HG03045 (cell line): ENCODE measurements at regions not wholly inside any gene's neighbourhood (a gene's known extent, or its start where the extent isn't known, plus 50 kb on each side); places are given as distances from the start of the nearest gene placed in this dataset.
"Not testable (repeated sequence)": the region's sequence is repeated elsewhere in the genome, so short reads cannot be mapped to it uniquely, and the experiment has no call there.

Source experiments
- ATAC-seq: cut with Tn5 transposase; IDR thresholded peaks from one replicate; pipeline ENCODE4 v1.9.1; 2021; ENCODE audit warnings: mild to moderate bottlenecking, moderate library complexity; ENCODE audit not compliant: unreplicated experiment

DNA sequence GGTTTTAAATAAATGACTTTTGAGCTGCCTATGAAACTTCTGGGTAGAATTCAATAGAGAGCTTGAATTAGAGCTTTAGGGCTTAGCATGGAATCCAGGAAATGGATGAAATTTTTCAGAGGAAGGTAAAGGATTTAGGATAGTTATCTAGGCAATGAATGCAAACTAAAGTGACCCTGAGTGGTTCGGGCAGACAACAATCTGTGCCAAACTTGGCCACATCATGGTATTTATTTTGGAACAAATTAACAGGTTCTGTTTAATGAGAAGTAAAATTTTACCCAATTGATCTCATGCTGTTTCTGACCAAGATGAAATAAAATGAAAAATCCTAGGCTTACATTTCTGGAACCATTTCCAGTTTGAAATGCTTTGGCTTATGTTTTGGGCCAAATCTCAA is 934.4 kb downstream of the MAT2B start:
- ATAC-seq: no peak

DNA sequence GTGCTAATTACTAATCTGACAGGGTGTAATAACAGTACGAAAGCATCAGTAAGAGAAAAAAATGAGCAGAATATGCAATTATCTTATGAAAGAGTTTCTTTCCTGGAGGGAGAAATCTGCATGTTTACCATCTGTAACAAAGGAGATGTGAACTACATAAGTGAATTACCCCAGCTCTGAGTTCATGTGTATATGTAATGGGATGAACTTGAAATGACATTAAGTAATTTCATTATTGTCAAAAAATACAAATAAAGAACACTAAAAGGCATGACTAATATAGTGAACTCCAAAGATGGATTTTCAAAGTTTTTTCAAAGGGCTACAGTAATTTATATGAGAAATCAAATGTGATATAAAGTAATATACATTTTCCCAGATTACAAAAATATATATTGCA is 944.0 kb downstream of the MAT2B start:
- no peak for ATAC-seq

DNA sequence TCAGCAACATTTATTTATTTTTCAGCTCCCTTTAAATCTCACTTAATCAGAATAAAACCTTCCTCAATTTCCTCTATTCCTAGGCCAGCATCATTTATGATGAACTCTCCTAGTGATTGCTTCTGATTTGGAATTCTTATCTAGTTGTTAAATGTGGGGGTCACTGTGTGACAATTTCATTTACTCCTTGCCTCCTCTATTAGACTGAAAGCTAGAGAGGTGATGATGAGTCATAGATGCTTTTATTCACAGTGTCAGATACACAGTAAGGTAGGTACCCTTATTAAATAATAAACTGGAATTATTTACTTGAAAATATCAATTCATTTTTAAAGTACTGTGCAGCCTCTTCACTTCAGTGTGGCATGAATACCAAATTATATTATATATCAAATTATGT is 960.6 kb downstream of the MAT2B start:
- ATAC-seq: no peak

DNA sequence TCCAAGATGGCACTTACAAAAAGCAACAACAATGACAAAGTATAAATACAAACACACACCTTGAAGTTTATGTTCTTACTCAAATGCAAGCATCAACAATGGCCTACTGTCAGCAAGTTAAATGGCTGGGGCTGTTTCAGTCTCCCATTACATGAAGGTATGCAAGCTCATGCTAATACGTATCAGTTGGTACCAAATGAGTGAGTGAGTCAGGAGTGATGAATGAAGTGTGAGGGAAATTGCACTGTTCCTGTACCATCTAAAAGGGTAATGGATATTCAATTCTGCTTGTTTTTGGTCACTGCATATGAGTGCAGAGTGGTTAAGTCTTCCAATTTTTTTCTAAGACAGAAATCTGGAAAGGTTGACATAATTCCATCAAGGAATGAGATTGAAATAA is 964.9 kb downstream of the MAT2B start:
- no peak for ATAC-seq

DNA sequence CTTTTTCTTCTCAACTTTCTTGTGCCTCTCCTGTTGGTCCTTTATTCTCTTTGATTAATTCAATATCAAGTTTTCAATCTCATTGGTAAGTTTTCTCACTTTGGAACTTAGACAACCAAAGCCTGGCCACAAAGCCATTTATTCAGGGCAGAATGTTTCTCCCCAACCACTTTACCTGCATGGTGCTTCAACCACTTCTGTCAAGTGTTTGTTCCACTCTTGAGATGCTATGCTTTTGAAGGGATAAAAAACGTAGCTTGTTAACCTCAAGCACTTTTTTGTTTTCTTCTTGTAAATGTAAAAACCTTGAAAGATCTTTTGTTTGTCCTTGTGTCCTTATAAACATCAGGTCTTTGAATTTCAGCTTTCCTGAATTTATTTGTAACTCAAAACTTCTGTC is 966.7 kb downstream of the MAT2B start:
- no peak for ATAC-seq

DNA sequence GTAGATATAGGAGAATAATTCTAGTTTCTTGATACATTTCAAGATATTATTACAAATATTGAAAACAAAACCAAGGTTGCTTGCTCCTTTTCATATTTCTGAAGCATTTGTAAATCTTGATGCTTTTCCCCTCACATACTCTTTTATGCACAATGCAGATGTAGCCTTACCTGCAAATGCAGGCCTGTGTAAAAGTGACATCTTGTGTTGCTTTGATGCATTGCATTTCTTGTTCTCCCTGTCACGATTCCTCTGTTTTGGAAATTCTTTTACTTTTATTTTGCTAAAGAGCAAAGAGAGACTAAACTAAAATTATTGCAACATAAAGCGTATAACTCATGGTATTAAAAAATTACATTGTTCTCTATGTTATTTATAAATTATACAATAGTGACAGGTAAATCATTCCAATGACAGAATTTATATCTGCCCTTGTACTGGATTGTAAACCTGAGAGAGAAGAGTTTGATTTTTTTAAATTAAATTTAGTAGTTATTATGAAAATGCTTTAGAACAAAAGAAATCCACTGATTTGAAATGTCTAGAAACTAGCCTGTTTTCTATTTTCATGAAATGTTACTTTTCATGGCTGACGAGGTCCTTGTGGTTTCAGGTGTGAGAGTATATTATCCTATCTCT is 970.0 kb downstream of the MAT2B start:
- ATAC-seq: no peak

DNA sequence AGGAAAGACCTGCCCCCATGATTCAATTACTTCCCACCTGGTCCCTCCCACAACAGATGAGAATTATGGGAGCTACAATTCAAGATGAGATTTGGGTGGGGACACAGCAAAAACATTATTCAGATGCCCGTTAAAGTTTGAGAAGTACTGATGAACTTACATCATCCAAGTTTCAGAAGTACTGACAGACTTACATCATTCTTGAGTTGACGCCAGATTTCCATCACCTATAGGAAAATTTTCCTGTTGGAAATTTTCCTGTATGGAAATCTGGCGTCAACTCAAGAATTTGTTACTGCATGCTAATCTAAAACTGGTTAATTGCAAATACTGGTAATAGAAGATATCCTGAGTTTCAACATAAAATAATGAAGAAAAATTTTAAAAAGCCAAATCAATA is 975.9 kb downstream of the MAT2B start:
- no peak for ATAC-seq

DNA sequence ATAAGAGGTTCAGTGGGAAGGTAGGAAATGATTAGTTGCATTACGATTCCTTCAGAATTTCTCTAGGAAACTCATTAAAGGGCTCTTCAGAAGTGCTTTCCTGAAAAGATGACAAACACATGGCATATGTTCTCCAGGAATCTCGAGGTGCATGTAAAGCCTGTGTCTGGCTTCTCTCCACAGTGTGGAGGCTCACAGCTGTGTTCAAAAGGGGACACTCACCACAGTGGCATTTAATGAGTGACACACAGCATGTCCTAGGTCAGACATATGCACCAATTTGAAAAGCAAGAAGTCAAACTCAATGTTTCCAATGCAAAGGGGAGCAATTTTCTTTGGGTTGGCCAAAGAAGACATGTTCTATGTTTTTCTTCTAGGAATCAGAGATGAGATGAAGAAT is 976.9 kb downstream of the MAT2B start:
- ATAC-seq: no peak

DNA sequence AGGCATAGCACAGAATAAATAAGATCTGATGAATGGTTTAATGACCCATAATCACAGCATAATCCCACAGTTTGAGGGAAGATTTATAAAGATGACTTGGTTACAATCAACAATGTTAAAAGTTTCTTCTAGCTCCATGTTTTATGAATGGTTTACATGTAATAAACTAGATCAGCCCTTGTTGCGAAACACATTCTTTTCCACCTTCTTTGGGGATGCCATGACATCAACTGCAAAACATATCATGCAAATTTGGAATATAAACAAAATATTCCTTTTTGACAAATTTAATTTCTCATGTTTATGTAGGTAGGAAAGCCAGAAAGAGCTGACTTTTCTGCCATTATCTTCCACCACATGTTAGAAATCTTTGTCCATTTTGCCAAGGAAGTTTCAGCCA is 979.5 kb downstream of the MAT2B start:
- no peak for ATAC-seq

DNA sequence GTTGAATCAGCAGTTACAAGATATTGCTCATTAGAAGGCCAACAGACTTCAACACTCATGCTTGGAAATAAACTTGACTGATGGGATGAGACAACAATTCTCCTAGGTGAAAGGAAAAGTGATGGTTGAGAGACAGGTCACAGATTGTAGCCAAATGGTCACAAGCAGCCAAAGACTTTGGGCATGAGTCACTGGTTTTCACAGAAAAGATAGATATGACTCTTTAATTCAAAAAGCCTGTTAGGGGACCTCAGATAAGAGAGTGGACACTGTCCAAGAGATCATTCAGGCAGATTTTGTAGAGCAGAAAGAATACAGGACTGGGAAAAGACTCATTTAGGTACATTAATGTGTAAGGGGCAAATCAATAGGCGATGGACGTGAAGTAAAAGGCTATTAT is 982.5 kb downstream of the MAT2B start:
- ATAC-seq: no peak

DNA sequence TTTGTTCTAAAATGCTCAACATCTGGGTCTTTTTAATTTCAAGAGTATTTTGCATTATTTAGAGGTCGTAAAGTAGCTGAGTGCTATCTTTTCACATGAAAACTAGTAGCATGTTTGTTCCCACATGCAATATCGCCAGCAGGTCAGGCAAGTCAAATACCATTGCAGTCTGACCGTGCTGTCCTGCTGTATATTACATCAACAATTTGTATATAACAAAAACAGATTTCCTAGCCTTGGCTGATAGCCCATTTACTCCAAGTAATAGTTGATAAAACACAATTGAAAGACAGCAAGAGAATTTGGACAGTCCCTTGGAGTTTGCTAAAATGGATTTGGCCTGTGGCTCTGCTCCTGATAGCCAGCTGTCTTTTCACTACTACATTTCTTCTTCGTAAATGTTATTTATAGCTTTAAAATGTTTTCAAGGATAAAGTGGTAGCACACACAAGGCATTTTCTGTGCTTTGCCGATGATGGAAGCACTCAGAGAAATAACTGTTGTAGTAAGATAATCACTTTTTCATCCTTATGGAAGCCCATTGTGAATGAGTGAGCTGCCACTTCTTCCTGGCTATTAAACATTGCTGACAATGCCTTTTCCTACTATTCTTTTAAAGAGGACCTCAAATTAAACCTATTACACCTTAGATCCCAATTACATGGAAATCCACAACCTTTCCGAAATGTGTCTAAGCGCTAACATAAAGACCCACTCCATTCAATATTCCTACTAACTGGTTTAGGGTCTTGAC is 992.1 kb downstream of the MAT2B start:
- ATAC-seq: no peak

DNA sequence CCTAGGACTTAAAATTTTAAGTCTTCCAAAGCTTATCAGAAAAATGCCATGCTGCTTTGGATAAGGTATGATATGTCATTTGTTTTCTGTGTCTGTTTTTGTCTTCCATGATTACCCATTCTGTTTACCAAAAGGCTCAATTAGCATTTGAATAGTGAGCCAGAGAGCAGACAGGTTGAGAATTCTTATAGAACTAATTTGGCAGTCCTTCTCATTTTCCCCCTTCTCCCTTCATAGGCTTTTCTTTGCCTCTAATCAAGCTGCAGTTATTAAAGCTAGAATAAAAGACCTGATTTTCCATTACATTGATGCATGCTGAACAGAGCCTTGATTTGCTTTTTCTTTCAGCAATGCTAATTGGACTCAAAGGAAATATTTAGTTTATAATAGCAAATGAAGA is 993.0 kb downstream of the MAT2B start:
- ATAC-seq: no peak

DNA sequence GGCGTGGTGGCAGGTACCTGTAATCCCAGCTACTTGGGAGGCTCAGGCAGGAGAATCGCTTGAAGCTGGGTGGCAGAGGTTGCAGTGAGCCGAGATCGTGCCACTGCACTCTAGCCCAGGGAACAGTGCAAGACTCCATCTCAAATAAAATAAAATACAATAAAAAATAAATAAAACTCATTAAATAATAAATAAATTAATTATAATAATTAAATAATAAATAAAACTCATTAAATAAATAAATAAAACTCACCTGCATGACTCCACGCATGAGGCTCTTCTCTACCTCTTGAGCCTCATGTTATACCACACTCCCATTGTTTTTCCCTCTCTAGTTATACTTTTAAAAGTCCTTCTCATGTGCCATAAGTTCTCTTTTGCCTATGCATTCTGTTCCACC is 995.4 kb downstream of the MAT2B start:
- ATAC-seq: no peak

DNA sequence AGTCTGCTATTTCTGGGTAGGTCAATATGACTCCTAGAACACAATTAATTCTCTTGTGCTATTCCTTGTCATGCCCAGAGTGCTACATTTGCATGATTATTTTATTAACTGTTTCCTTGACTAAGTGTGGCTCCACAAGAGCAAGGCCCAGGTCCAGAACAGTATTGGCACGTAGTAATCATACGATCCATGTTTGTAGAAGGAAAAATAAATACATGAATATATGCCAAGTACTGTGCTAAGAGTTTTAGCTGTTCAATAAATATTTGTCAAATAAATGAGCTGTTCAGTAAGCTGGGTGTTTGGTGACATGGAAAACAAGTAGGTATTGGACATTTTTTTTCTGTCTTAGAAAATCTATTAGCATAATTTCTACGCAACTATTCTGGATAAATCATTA is 995.9 kb downstream of the MAT2B start:
- no peak for ATAC-seq

DNA sequence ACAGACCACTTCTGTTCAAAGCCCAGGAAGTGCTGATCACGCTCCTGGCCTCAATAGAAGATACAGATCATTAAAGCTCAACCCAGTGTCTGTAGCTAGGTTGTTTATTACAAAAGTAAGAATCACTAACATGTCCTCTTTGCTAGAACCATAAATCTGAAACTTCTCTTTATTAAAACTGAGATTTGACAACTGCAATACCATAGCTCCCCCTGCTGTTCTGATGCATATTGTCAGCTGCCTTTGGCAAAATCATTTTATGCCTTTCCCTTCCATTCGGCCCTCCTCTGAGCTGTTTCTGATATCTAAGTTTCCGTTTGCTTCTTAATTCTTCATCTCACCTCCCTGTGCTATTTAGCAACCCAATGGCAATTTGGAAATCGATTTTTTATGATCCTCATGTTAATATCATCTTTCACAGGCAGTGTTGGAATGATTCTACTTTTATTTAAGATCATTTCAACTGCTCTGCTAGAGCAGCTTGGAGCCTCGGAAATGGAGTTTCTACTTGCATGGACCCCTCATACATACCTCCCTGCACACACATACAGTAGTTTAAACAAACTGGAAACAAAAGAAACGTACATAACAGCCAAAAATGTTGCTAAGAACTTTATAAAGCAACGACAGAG is 998.8 kb downstream of the MAT2B start:
- ATAC-seq: no peak

DNA sequence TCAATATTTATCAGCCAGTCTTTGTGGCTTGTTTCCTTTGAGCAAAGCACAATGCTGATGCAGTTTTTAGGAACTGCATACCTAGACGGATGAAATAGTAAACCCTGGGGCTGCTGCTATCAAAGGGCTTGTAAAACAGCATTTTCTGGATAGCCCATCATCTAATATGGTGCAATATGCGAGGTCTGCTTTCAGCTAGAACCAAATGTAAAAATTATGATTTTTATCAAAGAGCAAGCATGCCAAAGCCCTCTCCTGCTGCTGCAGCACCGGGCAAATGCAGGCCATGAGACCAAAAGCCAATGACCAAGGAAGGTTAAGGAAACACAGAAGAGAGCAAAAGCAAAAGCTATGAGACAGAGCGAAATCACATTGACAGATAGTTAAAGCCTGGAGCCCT is 1000.4 kb downstream of the MAT2B start:
- ATAC-seq: no peak

DNA sequence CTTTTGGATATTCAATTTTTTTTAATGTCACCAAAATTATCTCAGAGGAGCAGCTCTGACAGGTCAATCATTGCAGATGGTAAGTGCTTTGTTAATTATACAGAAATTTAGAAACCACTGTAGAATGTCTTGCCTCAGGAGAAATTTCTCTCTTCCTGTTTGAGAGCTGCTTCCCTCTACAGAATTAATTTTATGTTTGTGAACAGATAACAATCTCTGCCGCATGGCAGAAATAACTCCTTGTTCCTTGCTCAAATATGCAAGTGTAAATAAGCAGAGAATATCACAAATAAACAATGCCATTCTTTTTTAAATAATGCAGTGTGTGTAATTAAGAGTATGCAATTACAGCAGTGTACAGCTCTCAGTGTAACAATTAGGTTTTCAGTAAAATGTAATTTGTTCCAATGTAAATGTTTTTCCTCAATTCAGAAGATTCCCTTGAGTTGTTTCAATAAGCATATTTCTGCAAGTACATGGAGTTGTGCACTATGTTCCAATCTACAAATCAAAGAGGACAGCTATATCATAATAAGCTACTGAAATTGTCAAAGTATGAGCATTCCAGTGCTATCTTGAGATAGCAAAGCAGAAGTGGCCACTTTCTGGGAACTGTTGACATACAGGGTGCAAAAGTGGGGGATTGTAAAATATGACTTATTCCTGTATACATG is 1012.8 kb downstream of the MAT2B start:
- no peak for ATAC-seq

DNA sequence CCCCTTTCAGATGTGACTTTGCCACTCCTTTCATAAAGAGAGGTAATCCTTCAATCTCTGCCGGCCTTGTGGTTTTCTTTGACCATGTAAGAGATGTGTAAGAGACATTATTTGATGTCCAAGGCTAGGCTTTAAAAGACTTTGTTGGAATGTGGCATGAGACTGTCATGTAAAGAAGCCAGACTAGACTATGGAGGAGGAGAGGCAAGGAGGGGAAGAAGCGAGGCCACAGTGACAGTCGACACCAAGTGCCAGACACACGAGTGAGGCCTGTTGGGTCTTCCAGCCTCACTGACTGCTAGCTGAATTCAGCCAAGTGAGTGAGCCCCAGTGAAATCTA is 1013.3 kb downstream of the MAT2B start:
- ATAC-seq: no peak

DNA sequence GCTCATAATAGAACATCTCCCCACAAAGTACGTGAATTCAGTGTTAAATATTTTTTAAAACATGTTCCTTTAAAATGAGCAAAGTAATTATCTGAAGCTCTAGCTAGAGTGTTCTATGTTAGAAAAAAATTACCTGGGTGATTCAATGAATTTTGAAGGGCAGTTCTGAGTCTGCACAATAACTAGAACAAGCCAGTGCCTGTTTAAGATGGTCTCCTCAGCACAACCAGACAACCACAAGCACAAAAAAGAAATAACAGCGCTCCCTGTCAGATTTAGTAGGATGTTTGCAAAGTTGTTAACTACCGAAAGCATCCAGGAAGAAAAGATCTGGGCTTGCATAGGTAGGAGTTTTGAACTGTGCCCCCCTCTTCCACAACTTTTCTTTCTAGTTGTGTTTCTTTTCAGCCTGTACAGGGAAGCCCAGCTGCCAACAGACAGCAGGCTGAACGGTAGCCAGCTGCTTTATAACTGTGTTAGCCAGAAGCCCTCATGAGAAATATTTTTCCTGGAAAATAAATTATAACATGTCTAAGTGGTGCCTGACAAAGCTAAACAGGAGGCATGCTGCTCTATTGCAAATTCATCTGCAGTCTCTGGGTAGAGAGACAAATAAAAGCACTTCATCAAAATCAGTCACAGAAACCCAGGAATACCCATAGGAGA is 1026.9 kb downstream of the MAT2B start:
- no peak for ATAC-seq

DNA sequence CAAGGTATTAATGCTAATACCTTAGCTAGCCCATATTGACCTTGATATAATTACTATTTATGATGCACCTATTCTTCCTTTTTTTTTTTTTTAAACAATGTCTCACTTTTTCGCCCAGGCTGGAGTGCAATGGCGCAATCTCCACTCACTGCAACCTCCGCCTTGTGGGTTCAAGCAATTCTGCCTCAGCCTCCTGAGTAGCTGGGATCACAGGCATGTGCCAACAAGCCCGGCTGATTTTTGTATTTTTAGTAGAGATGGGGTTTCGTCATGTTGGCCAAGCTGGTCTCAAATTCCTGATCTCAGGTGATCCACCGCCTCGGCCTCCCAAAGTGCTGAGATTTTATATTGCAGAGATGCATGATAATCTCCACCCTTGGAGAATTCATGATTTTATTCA is 1028.0 kb downstream of the MAT2B start:
- ATAC-seq: not testable (repeated sequence)

DNA sequence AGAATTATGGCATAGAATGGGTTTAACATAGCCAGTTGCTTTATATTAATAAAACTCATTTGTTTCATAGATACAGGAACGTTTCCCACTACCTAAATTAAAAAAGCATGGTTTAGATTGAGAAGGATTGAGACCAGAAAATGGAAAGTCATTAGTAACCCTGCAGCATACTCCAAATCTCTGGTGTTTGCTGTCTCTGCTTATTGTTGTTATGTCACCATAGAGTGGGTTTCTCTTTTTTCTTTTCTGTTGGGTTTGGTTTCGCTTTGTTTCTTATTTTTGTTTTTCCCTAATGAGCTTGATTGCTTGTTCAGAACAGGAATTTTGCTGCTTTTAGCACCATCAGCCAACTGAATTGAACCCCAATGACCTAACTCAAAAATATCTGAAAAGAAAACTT is 1034.8 kb downstream of the MAT2B start:
- ATAC-seq: no peak
